GM23338 (cell line): ENCODE measurements at regions not wholly inside any gene's neighbourhood (a gene's known extent, or its start where the extent isn't known, plus 50 kb on each side); places are given as distances from the start of the nearest gene placed in this dataset.
"Not testable (repeated sequence)": the region's sequence is repeated elsewhere in the genome, so short reads cannot be mapped to it uniquely, and the experiment has no call there.

ENCODE experiments used
- ATAC-seq: fragments of 200-7000 bp; cut with Tn5 transposase; 3 replicates; pipeline ENCODE4 v1.9.1; 2020
- DNase-seq: peaks from one replicate; pipeline ENCODE4 v3.0.0-alpha.2; 2015; ENCODE audit warnings: low spot score
- H2AFZ ChIP-seq: fragments of 200-600 bp; sonication (generic); 2 replicates; pipeline ENCODE4 v1.8.0; 2016; ENCODE audit warnings: antibody characterized with exemption, mild to moderate bottlenecking, moderate library complexity
- H3F3A ChIP-seq: fragments of 200-600 bp; sonication (generic); replicated peaks from 2 replicates; pipeline ENCODE4 v1.8.0; 2017; ENCODE audit warnings: antibody characterized with exemption, mixed run types, low read depth
- H3K27ac ChIP-seq: fragments of 200-600 bp; sonication (generic); 2 replicates; pipeline ENCODE4 v1.6.1; 2016; ENCODE audit warnings: low read depth
- H3K27me3 ChIP-seq: fragments of 200-600 bp; sonication (generic); 2 replicates; pipeline ENCODE4 v1.8.0; 2016; ENCODE audit warnings: mild to moderate bottlenecking, mixed run types, moderate library complexity; ENCODE audit not compliant: insufficient read depth
- H3K36me3 ChIP-seq: fragments of 200-600 bp; sonication (generic); 2 replicates; pipeline ENCODE4 v1.8.0; 2016; ENCODE audit warnings: mild to moderate bottlenecking; ENCODE audit not compliant: insufficient read depth
- H3K4me1 ChIP-seq: fragments of 200-600 bp; sonication (generic); 2 replicates; pipeline ENCODE4 v1.8.0; 2016; ENCODE audit warnings: mild to moderate bottlenecking, moderate library complexity; ENCODE audit not compliant: insufficient read depth
- H3K4me2 ChIP-seq: fragments of 200-600 bp; sonication (generic); 2 replicates; pipeline ENCODE4 v1.7.1; 2017; ENCODE audit warnings: mixed run types
- H3K4me3 ChIP-seq: fragments of 200-600 bp; sonication (generic); 2 replicates; pipeline ENCODE4 v1.6.1; 2016; ENCODE audit warnings: mixed run types
- H3K79me2 ChIP-seq: fragments of 200-600 bp; sonication (generic); replicated peaks from 2 replicates; pipeline ENCODE4 v1.8.0; 2017; ENCODE audit warnings: mild to moderate bottlenecking; ENCODE audit not compliant: insufficient read depth
- H3K9me2 ChIP-seq: fragments of 200-600 bp; sonication (generic); 2 replicates; pipeline ENCODE4 v1.8.0; 2017; ENCODE audit not compliant: insufficient read depth
- H4K20me1 ChIP-seq: fragments of 200-600 bp; sonication (generic); replicated peaks from 2 replicates; pipeline ENCODE4 v1.8.0; 2017; ENCODE audit warnings: mild to moderate bottlenecking; ENCODE audit not compliant: insufficient read depth
- H3K27ac Mint-ChIP-seq: 2 replicates; pipeline ENCODE4 v1.8.0; 2020; ENCODE audit warnings: inconsistent platforms, mild to moderate bottlenecking, moderate library complexity, mixed read lengths
- H3K27me3 Mint-ChIP-seq: 3 replicates; pipeline ENCODE4 v1.8.0; 2022; ENCODE audit warnings: low read depth, mild to moderate bottlenecking, moderate library complexity, mixed read lengths, inconsistent platforms; ENCODE audit not compliant: insufficient read depth, poor library complexity
- H3K36me3 Mint-ChIP-seq: 3 replicates; pipeline ENCODE4 v1.8.0; 2021; ENCODE audit warnings: low read depth, mild to moderate bottlenecking, inconsistent platforms, moderate library complexity, mixed read lengths
- H3K4me1 Mint-ChIP-seq: 3 replicates; pipeline ENCODE4 v1.8.0; 2020; ENCODE audit warnings: mild to moderate bottlenecking, inconsistent platforms, mixed read lengths
- H3K4me3 Mint-ChIP-seq: 3 replicates; pipeline ENCODE4 v1.8.0; 2021; ENCODE audit warnings: moderate library complexity, mild to moderate bottlenecking, inconsistent platforms, mixed read lengths
- H3K9me3 Mint-ChIP-seq: 3 replicates; pipeline ENCODE4 v1.8.0; 2020; ENCODE audit warnings: moderate library complexity, mild to moderate bottlenecking, inconsistent platforms, mixed read lengths
- CREB1 ChIP-seq: fragments of 250-450 bp; sonication (Bioruptor Pico); IDR thresholded peaks from 2 replicates; pipeline ENCODE4 v1.5.0; 2020; ENCODE audit warnings: low read depth, mild to moderate bottlenecking, moderate library complexity
- EZH2 ChIP-seq: fragments of 200-600 bp; sonication (generic); IDR thresholded peaks from one replicate; pipeline ENCODE4 v1.8.0; 2017; ENCODE audit warnings: antibody characterized with exemption, mild to moderate bottlenecking, low read depth; ENCODE audit not compliant: unreplicated experiment
- EZH2phosphoT487 ChIP-seq: fragments of 200-600 bp; sonication (generic); IDR thresholded peaks from one replicate; pipeline ENCODE4 v1.8.1; 2018; ENCODE audit warnings: antibody characterized with exemption; ENCODE audit not compliant: unreplicated experiment
- JUNB ChIP-seq: IDR thresholded peaks from one replicate; pipeline ENCODE4 v1.6.1; 2016; ENCODE audit warnings: antibody characterized with exemption; ENCODE audit not compliant: unreplicated experiment
- NANOG ChIP-seq: IDR thresholded peaks from 2 replicates; pipeline ENCODE4 v1.6.1; 2016; ENCODE audit warnings: antibody characterized with exemption, borderline replicate concordance
- POLR2AphosphoS5 ChIP-seq: IDR thresholded peaks from 2 replicates; pipeline ENCODE4 v1.6.1; 2016; ENCODE audit warnings: antibody characterized with exemption, low read depth
- REST ChIP-seq: IDR thresholded peaks from one replicate; pipeline ENCODE4 v1.6.1; 2018; ENCODE audit warnings: antibody characterized with exemption; ENCODE audit not compliant: unreplicated experiment
- ZNF114 ChIP-seq: fragments of 250-450 bp; sonication (Bioruptor Pico); IDR thresholded peaks from 2 replicates; pipeline ENCODE4 v1.5.0; 2020; ENCODE audit warnings: mild to moderate bottlenecking, moderate library complexity
- ZNF462 ChIP-seq: fragments of 250-450 bp; sonication (Bioruptor Pico); IDR thresholded peaks from 2 replicates; pipeline ENCODE4 v1.5.0; 2020; ENCODE audit warnings: mild to moderate bottlenecking, moderate library complexity
- TF ChIP-seq, protein P1 (sequence below): IDR thresholded peaks from 2 replicates; pipeline ENCODE4 v1.6.1; 2016; ENCODE audit warnings: antibody characterized with exemption
- TF ChIP-seq, protein P2 (sequence below), 2 experiments: fragments of 200-600 bp in 1 of 2; sonication (generic) in 1 of 2; conservative IDR thresholded peaks; 2 replicates each; pipeline versions ENCODE4 v1.5.1 to v1.6.1; 2016 to 2017; ENCODE audit warnings: antibody characterized with exemption in 2 of 2, low read depth in 2 of 2, mild to moderate bottlenecking in 2 of 2, moderate library complexity in 1 of 2

- not testable (repeated sequence) for H3K4me3 ChIP-seq, H3K4me2 ChIP-seq, DNase-seq, H3K4me3 Mint-ChIP-seq, H3K27me3 ChIP-seq, H3K79me2 ChIP-seq, H3K36me3 Mint-ChIP-seq, H3K9me2 ChIP-seq, H3K27ac ChIP-seq, H4K20me1 ChIP-seq, H2AFZ ChIP-seq, ATAC-seq, H3K36me3 ChIP-seq, H3K27ac Mint-ChIP-seq, H3F3A ChIP-seq, H3K27me3 Mint-ChIP-seq, H3K4me1 Mint-ChIP-seq, H3K4me1 ChIP-seq
- H3K9me3 Mint-ChIP-seq = peaks cover 16% of the 10 kb centered on the region
These were observed 1839.1 kb downstream of the LRRC4C start for GRCh38 chr11:39620309-39620708.

GRCh38 chr11:39617971-39618370 is 1841.5 kb downstream of the LRRC4C start:
- Mint-ChIP-seq H3K4me1 (no peaks in the 10 kb centered on the region), H3K9me3 (peaks cover 20% of the 10 kb centered on the region), H3K27ac (no peak overlapping the region), H3K4me3 (no peak overlapping the region), H3K36me3 (no peaks in the 10 kb centered on the region), H3K27me3 (no peaks in the 10 kb centered on the region)
- no peak overlapping the region for H3K27ac ChIP-seq
- no peaks in the 10 kb centered on the region for H3F3A ChIP-seq
- H2AFZ ChIP-seq = no peak overlapping the region
- no peaks in the 10 kb centered on the region for H3K4me1 ChIP-seq
- no peak overlapping the region for H3K4me2 ChIP-seq
- DNase-seq = no peak
- no peaks in the 10 kb centered on the region for H4K20me1 ChIP-seq
- ATAC-seq = no peak
- H3K4me3 ChIP-seq = no peak overlapping the region
- no peaks in the 10 kb centered on the region for H3K79me2 ChIP-seq
- H3K27me3 ChIP-seq = no peaks in the 10 kb centered on the region
- 0 out of 2 replicates have a peak, but pooled peaks cover 3% of the 10 kb centered on the region for H3K36me3 ChIP-seq
- H3K9me2 ChIP-seq = no peaks in the 10 kb centered on the region
- TF ChIP-seq CREB1 (CRISPR knock-in tag) (no peak), ZNF114 (CRISPR knock-in tag) (no peak), POLR2AphosphoS5 (no peak), NANOG (no peak), REST (no peak), EZH2phosphoT487 (no peak), ZNF462 (CRISPR knock-in tag) (no peak), JUNB (no peak), EZH2 (no peak)
- TF ChIP-seq, protein P1, sequence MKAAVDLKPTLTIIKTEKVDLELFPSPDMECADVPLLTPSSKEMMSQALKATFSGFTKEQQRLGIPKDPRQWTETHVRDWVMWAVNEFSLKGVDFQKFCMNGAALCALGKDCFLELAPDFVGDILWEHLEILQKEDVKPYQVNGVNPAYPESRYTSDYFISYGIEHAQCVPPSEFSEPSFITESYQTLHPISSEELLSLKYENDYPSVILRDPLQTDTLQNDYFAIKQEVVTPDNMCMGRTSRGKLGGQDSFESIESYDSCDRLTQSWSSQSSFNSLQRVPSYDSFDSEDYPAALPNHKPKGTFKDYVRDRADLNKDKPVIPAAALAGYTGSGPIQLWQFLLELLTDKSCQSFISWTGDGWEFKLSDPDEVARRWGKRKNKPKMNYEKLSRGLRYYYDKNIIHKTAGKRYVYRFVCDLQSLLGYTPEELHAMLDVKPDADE = no peak
- TF ChIP-seq, protein P2, sequence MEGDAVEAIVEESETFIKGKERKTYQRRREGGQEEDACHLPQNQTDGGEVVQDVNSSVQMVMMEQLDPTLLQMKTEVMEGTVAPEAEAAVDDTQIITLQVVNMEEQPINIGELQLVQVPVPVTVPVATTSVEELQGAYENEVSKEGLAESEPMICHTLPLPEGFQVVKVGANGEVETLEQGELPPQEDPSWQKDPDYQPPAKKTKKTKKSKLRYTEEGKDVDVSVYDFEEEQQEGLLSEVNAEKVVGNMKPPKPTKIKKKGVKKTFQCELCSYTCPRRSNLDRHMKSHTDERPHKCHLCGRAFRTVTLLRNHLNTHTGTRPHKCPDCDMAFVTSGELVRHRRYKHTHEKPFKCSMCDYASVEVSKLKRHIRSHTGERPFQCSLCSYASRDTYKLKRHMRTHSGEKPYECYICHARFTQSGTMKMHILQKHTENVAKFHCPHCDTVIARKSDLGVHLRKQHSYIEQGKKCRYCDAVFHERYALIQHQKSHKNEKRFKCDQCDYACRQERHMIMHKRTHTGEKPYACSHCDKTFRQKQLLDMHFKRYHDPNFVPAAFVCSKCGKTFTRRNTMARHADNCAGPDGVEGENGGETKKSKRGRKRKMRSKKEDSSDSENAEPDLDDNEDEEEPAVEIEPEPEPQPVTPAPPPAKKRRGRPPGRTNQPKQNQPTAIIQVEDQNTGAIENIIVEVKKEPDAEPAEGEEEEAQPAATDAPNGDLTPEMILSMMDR (conservative IDR thresholded peaks at IDR 0.05; ENCODE audit: low read depth in 2 of 2) = no peak
